ENCODE measurements at regions not wholly inside any gene's neighbourhood (a gene's known extent, or its start where the extent isn't known, plus 50 kb on each side); places are given as distances from the start of the nearest gene placed in this dataset.

GRCh38 chr6:168906391-168906790, 347.3 kb downstream of the THBS2 start:
- no peak overlapping the region for H3K27ac ChIP-seq (ENCODE audit: insufficient read depth, low read length)
- ChIA-PET CTCF (interaction anchor here (0.6 kb wide), 1 partner anchor 431 kb away, joined by 3 read pairs; no protein-coding TSS in a partner anchor), POLR2A (ENCODE audit: unreplicated experiment) (no interaction called here)
- H2BK15ac ChIP-seq (ENCODE audit: low read depth, low read length): no peak overlapping the region
- H2AFZ ChIP-seq (replicated peaks; ENCODE audit: low read length, poor library complexity): no peak overlapping the region
- H2AK5ac ChIP-seq (ENCODE audit: low read depth, low read length): no peak overlapping the region
- no peak overlapping the region for H3K4me2 ChIP-seq (ENCODE audit: low read depth, low read length)
- H3K9me1 ChIP-seq (ENCODE audit: insufficient read depth, low read length): no peaks in the 10 kb centered on the region
- H2AK9ac ChIP-seq (replicated peaks; ENCODE audit: low read depth, low read length, poor library complexity): no peak overlapping the region
- H3K27me3 ChIP-seq (ENCODE audit: control insufficient read depth, insufficient read depth, low read length): no peaks in the 10 kb centered on the region; the same call in 1 of the 2 replicates
- H3K9ac ChIP-seq (ENCODE audit: low read depth, low read length): no peak overlapping the region
- H3K9me3 ChIP-seq (ENCODE audit: control insufficient read depth, insufficient read depth, low read length): no peaks in the 10 kb centered on the region
- no peaks in the 10 kb centered on the region for H3K4me1 ChIP-seq (ENCODE audit: control insufficient read depth, insufficient read depth, low read length)
- H4K91ac ChIP-seq (ENCODE audit: insufficient read depth, low read depth, low read length): no peak overlapping the region
- no peak overlapping the region for H3K56ac ChIP-seq (ENCODE audit: extremely low read depth, insufficient read depth, low read length)
- H3K79me1 ChIP-seq (ENCODE audit: low read depth in 1 of 2, low read length in 2 of 2): no peaks in the 10 kb centered on the region
- dilution Hi-C loops (cut with HindIII; ENCODE audit: low sequenced_read_pairs, unreplicated experiment) (no loop called here), intact Hi-C loops (cut with micrococcal nuclease) (no loop called here), in situ Hi-C loops (cut with MboI; ENCODE audit: low sequenced_read_pairs) (no loop called here)
- H3K14ac ChIP-seq (replicated peaks; ENCODE audit: low read depth, low read length): no peak overlapping the region
- 80% methylated on average over 2 of the region's 5 CpGs; no CpG with 5 or more reads in 1 of the 2 experiments for WGBS, 2 experiments (ENCODE audit: extremely low coverage in 2 of 2, insufficient read length in 1 of 2)
- H4K8ac ChIP-seq (ENCODE audit: low read depth in 2 of 2, low read length in 2 of 2): no peak overlapping the region
- TF ChIP-seq POLR2A (IDR thresholded peaks at IDR 0.05; ENCODE audit: low read depth, low read length): no peak
- no peak for TF ChIP-seq FOS (IDR thresholded peaks at IDR 0.05; ENCODE audit: low read depth, low read length)
- no peak for TF ChIP-seq CEBPB (IDR thresholded peaks at IDR 0.05; ENCODE audit: low read depth, low read length)
- no peaks in the 10 kb centered on the region for H3K36me3 ChIP-seq (ENCODE audit: control insufficient read depth, insufficient read depth, low read length)
- no peak overlapping the region for H2BK20ac ChIP-seq (ENCODE audit: low read depth, low read length)
- H3K4ac ChIP-seq (ENCODE audit: low read depth, low read length): no peak overlapping the region
- DNase-seq (no peak), ATAC-seq (ENCODE audit: low read depth) (no peak)
- no peaks in the 10 kb centered on the region for H4K20me1 ChIP-seq (ENCODE audit: insufficient read depth, low read length)
- H2BK120ac ChIP-seq (ENCODE audit: low read depth, low read length): no peak overlapping the region
- no peak overlapping the region for H4K5ac ChIP-seq (ENCODE audit: low read depth, low read length)
- no peak overlapping the region for H3K18ac ChIP-seq (ENCODE audit: low read depth, low read length)
- H3K4me3 ChIP-seq (ENCODE audit: insufficient read depth, low read depth, low read length): no peak overlapping the region
- BruUV-seq (replicated peaks): no TSS peak
- H2BK5ac ChIP-seq (ENCODE audit: low read depth, low read length, poor library complexity, severe bottlenecking): no peak overlapping the region
- no peak overlapping the region for H3K23ac ChIP-seq (ENCODE audit: low read depth, low read length)
